OCI-LY7 (cell line): ENCODE measurements at regions not wholly inside any gene's neighbourhood (a gene's known extent, or its start where the extent isn't known, plus 50 kb on each side); places are given as distances from the start of the nearest gene placed in this dataset.

ENCODE experiments used
- EZH2phosphoT487 ChIP-seq: fragments of 200-600 bp; sonication (generic); IDR thresholded peaks from 2 replicates; pipeline ENCODE4 v1.6.1; 2018; ENCODE audit warnings: low read depth, borderline replicate concordance, mild to moderate bottlenecking, mixed run types, antibody characterized with exemption, low read length, moderate library complexity, mixed read lengths
- TF ChIP-seq, protein P1 (sequence below): fragments of 200-600 bp; sonication (generic); conservative IDR thresholded peaks from 2 replicates; pipeline ENCODE4 v1.5.1; 2014; ENCODE audit warnings: mild to moderate bottlenecking, antibody characterized with exemption, low read length, moderate library complexity, mixed read lengths

DNA sequence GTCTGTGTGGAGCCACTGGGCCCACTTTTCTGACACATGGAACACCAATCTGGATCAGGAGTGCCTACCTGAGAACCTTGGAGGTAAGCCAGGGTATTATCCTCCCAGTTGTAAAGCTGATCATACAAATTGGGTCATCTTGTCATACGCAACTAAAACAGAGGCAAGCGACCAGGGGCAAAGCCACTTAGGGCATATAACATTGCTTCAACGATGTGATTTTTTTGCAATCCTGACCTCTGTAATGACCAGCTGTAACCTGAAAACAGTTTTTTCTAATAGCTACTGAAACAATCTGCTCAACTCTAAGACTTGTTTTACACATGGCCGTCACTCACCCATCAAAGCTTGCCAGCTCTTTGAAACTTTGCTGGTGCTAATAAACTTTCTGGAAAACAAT is 261.5 kb upstream of the AGTR2 start:
- TF ChIP-seq, protein P1, sequence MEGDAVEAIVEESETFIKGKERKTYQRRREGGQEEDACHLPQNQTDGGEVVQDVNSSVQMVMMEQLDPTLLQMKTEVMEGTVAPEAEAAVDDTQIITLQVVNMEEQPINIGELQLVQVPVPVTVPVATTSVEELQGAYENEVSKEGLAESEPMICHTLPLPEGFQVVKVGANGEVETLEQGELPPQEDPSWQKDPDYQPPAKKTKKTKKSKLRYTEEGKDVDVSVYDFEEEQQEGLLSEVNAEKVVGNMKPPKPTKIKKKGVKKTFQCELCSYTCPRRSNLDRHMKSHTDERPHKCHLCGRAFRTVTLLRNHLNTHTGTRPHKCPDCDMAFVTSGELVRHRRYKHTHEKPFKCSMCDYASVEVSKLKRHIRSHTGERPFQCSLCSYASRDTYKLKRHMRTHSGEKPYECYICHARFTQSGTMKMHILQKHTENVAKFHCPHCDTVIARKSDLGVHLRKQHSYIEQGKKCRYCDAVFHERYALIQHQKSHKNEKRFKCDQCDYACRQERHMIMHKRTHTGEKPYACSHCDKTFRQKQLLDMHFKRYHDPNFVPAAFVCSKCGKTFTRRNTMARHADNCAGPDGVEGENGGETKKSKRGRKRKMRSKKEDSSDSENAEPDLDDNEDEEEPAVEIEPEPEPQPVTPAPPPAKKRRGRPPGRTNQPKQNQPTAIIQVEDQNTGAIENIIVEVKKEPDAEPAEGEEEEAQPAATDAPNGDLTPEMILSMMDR = no peak
- no peak for TF ChIP-seq EZH2phosphoT487
